C4-2B (cell line): ENCODE measurements at regions not wholly inside any gene's neighbourhood (a gene's known extent, or its start where the extent isn't known, plus 50 kb on each side); places are given as distances from the start of the nearest gene placed in this dataset.

ENCODE experiments used
- H3K27ac ChIP-seq: fragments of 450-650 bp; 2 replicates; pipeline ENCODE4 v1.5.1; 2017
- CTCF ChIP-seq: fragments of 450-650 bp; conservative IDR thresholded peaks from 2 replicates; pipeline ENCODE4 v1.5.1; 2017; ENCODE audit warnings: mild to moderate bottlenecking
- ZFX ChIP-seq: fragments of 450-650 bp; IDR thresholded peaks from 2 replicates; pipeline ENCODE4 v1.6.1; 2017

- TF ChIP-seq ZFX (no peak), CTCF (no peak)
- H3K27ac ChIP-seq: no peak overlapping the region
Observed at GRCh38 chr2:147632198-147632597, 212.6 kb upstream of the ACVR2A start.

- H3K27ac ChIP-seq: no peak overlapping the region
- TF ChIP-seq CTCF (no peak), ZFX (no peak)
Observed at GRCh38 chr2:147631294-147631693, 213.5 kb upstream of the ACVR2A start.

- H3K27ac ChIP-seq: no peak overlapping the region
- no peak for TF ChIP-seq CTCF
Observed at GRCh38 chr2:147630585-147630984, 214.2 kb upstream of the ACVR2A start.

- TF ChIP-seq CTCF (no peak), ZFX (no peak)
- no peak overlapping the region for H3K27ac ChIP-seq
Observed at GRCh38 chr2:147628971-147629421, 215.8 kb upstream of the ACVR2A start.

- no peak for TF ChIP-seq ZFX
- no peak for TF ChIP-seq CTCF
- no peak overlapping the region for H3K27ac ChIP-seq
Observed at GRCh38 chr2:147623328-147623727, 221.5 kb upstream of the ACVR2A start.

- TF ChIP-seq ZFX: no peak
- TF ChIP-seq CTCF: no peak
- no peak overlapping the region for H3K27ac ChIP-seq
Observed at GRCh38 chr2:147621656-147622197, 223.1 kb upstream of the ACVR2A start.

- no peak overlapping the region for H3K27ac ChIP-seq
- TF ChIP-seq ZFX (no peak), CTCF (no peak)
Observed at GRCh38 chr2:147619808-147620207, 225.0 kb upstream of the ACVR2A start.
